Parathyroid adenoma (tissue), 2 donors: ENCODE measurements at regions not wholly inside any gene's neighbourhood (a gene's known extent, or its start where the extent isn't known, plus 50 kb on each side); places are given as distances from the start of the nearest gene placed in this dataset.

Source experiments
- H2AFZ ChIP-seq: fragments of 300-600 bp; sonication (generic); one replicate; pipeline ENCODE4 v1.7.0; 2017; ENCODE audit warnings: antibody characterized with exemption, mild to moderate bottlenecking
- H3K27ac ChIP-seq: fragments of 300-600 bp; sonication (generic); one replicate; pipeline ENCODE4 v1.7.0; 2017
- H3K27me3 ChIP-seq: fragments of 300-600 bp; sonication (generic); one replicate; pipeline ENCODE4 v1.7.0; 2017; ENCODE audit warnings: low read length; ENCODE audit not compliant: control insufficient read depth, insufficient read depth
- H3K36me3 ChIP-seq: fragments of 300-600 bp; sonication (generic); one replicate; pipeline ENCODE4 v1.7.0; 2017; ENCODE audit warnings: low read length; ENCODE audit not compliant: control insufficient read depth, insufficient read depth
- H3K4me1 ChIP-seq: fragments of 300-600 bp; sonication (generic); one replicate; pipeline ENCODE4 v1.7.0; 2017; ENCODE audit warnings: control low read depth
- H3K4me2 ChIP-seq: fragments of 300-600 bp; sonication (generic); one replicate; pipeline ENCODE4 v1.7.0; 2017; ENCODE audit warnings: low read length
- H3K4me3 ChIP-seq: fragments of 300-600 bp; sonication (generic); one replicate; pipeline ENCODE4 v1.7.0; 2017; ENCODE audit warnings: low read depth, low read length
- H3K79me2 ChIP-seq: fragments of 300-600 bp; sonication (generic); one replicate; pipeline ENCODE4 v1.7.0; 2017; ENCODE audit warnings: control low read depth
- H3K9ac ChIP-seq: fragments of 300-600 bp; sonication (generic); one replicate; pipeline ENCODE4 v1.7.0; 2017; ENCODE audit warnings: mild to moderate bottlenecking
- H3K9me3 ChIP-seq: fragments of 300-600 bp; sonication (generic); one replicate; pipeline ENCODE4 v1.7.0; 2017; ENCODE audit warnings: low read length; ENCODE audit not compliant: control insufficient read depth
- TF ChIP-seq, protein P1 (sequence below): fragments of 300-600 bp; sonication (generic); IDR thresholded peaks from one replicate; pipeline ENCODE4 v1.7.0; 2017; ENCODE audit warnings: antibody characterized with exemption, mild to moderate bottlenecking
- donor health status: primary hyperparathyroidism.

DNA sequence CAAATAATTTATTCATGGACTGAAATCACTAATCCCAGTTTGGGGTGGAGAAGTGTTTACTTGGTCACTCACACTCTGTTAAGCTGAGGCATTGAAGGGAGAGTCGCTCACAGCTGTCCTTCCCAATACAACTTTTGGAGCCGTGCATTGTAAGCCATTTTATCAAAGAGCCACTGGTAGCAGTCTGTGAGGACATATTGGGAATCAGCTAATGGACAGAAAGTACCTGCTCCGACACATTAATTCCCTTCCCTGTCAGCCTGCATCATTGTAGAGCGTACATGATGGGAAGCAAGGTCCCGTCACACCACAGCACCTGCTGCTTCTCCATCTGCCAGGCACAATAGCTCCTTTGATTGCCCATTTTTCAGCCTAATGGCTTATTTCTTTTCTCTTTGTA is 643.2 kb downstream of the SQOR start:
- Histone ChIP-seq H3K4me1 (no peaks in the 10 kb centered on the region), H3K27me3 (no peaks in the 10 kb centered on the region), H3K4me2 (no peak overlapping the region), H3K4me3 (no peak overlapping the region), H3K9me3 (no peaks in the 10 kb centered on the region), H3K9ac (no peak overlapping the region), H2AFZ (no peak overlapping the region), H3K27ac (no peak overlapping the region), H3K36me3 (no peaks in the 10 kb centered on the region), H3K79me2 (no peaks in the 10 kb centered on the region)
- TF ChIP-seq, protein P1, sequence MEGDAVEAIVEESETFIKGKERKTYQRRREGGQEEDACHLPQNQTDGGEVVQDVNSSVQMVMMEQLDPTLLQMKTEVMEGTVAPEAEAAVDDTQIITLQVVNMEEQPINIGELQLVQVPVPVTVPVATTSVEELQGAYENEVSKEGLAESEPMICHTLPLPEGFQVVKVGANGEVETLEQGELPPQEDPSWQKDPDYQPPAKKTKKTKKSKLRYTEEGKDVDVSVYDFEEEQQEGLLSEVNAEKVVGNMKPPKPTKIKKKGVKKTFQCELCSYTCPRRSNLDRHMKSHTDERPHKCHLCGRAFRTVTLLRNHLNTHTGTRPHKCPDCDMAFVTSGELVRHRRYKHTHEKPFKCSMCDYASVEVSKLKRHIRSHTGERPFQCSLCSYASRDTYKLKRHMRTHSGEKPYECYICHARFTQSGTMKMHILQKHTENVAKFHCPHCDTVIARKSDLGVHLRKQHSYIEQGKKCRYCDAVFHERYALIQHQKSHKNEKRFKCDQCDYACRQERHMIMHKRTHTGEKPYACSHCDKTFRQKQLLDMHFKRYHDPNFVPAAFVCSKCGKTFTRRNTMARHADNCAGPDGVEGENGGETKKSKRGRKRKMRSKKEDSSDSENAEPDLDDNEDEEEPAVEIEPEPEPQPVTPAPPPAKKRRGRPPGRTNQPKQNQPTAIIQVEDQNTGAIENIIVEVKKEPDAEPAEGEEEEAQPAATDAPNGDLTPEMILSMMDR: no peak

GRCh38 chr15:46278486-46279090 is 643.8 kb downstream of the SQOR start:
- Histone ChIP-seq H3K9me3 (no peaks in the 10 kb centered on the region), H3K27ac (no peak overlapping the region), H3K36me3 (no peaks in the 10 kb centered on the region), H3K4me3 (no peak overlapping the region), H3K9ac (no peak overlapping the region), H3K4me1 (no peaks in the 10 kb centered on the region), H3K27me3 (no peaks in the 10 kb centered on the region), H3K79me2 (no peaks in the 10 kb centered on the region), H2AFZ (no peak overlapping the region), H3K4me2 (no peak overlapping the region)
- TF ChIP-seq, protein P1: no peak

GRCh38 chr15:46280762-46281542 is 646.1 kb downstream of the SQOR start:
- H3K79me2 ChIP-seq: no peaks in the 10 kb centered on the region
- no peak overlapping the region for H3K9ac ChIP-seq
- H3K27ac ChIP-seq: no peak overlapping the region
- H3K4me3 ChIP-seq: no peak overlapping the region
- H3K4me2 ChIP-seq: no peak overlapping the region
- H3K27me3 ChIP-seq: no peaks in the 10 kb centered on the region
- no peaks in the 10 kb centered on the region for H3K36me3 ChIP-seq
- no peak overlapping the region for H2AFZ ChIP-seq
- TF ChIP-seq, protein P1: no peak
- no peaks in the 10 kb centered on the region for H3K9me3 ChIP-seq
- H3K4me1 ChIP-seq: no peaks in the 10 kb centered on the region

DNA sequence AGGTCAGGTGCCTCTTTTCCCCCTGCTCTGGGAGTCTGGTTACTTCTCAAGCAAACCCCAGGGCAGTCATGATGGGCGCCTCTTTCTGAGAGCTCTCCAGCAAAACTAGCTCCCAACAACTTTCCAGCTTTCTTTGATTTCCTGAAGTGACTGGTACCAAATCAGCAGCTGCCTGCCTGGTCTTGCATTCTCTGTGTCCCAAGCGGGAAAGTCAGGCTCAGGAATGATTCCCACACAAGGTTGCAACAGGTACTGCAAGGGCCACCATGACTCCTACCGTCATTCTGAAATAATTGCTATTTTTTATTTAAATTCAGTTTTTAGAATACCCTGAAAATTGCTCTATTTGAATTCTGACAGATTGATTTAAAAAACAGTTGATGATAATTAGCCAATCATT is 658.7 kb downstream of the SQOR start:
- H3K27ac ChIP-seq: no peak overlapping the region
- TF ChIP-seq, protein P1: no peak

More for the DNA sequence above, 658.7 kb downstream of the SQOR start:
- H3K79me2 ChIP-seq: no peaks in the 10 kb centered on the region
- no peaks in the 10 kb centered on the region for H3K4me1 ChIP-seq
- H3K27me3 ChIP-seq: no peaks in the 10 kb centered on the region
- no peaks in the 10 kb centered on the region for H3K36me3 ChIP-seq
- no peak overlapping the region for H2AFZ ChIP-seq
- no peak overlapping the region for H3K4me2 ChIP-seq
- H3K4me3 ChIP-seq: no peak overlapping the region
- H3K9me3 ChIP-seq: no peaks in the 10 kb centered on the region
- H3K9ac ChIP-seq: no peak overlapping the region
